GM12874 (cell line): ENCODE measurements at regions not wholly inside any gene's neighbourhood (a gene's known extent, or its start where the extent isn't known, plus 50 kb on each side); places are given as distances from the start of the nearest gene placed in this dataset.

Experiments
- CTCF ChIP-seq: IDR thresholded peaks from 2 replicates; pipeline ENCODE4 v1.5.1; 2011; ENCODE audit warnings: low read depth, mild to moderate bottlenecking, control low read depth, low read length, moderate library complexity; ENCODE audit not compliant: insufficient read depth

- TF ChIP-seq CTCF, result no peak
These were observed 60.1 kb upstream of the OTX2 start for GRCh38 chr14:56870336-56870735.

DNA sequence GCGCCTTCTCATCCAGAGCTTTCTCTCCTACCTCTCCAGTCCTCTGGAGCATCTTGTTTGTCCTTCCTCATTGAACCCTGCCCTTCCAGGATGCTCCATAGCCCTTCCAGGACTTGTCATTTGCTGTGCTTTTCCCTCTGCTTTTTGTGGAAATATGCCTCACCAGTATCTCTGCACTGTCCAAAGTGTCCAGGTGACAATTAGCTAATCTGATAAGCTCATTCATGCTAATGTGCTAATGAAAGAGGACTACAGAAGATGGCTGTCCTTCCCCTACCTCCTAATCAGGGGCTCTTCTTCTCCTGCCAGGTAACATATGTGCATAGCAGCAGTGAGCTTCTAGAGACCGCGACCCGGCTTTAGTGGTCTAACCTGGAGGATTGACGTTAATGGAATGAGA is 58.4 kb upstream of the OTX2 start:
- no peak for TF ChIP-seq CTCF

- TF ChIP-seq CTCF, result no peak
These were observed 52.6 kb upstream of the OTX2 start for GRCh38 chr14:56862836-56863235.

DNA sequence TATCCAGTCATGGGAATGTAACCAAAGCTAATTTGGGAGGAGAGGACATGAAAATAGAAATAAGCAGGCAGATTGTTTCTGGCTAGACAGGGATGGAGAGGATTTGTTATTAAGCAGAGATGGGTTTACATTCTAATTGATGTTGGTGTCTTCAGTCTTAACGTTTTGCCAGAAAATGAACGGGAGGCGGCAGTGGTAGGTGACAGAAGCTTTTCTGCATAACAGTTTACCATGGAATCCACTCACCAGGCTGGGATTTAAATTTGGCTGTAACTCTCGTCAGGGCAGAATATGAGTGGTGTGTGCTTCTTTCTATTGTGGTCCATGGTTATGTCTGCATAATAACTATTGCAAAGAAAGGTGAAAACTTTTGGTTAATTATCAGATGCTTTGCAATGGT is 50.2 kb upstream of the OTX2 start:
- TF ChIP-seq CTCF, result no peak
